HG03439 (cell line): ENCODE measurements at regions not wholly inside any gene's neighbourhood (a gene's known extent, or its start where the extent isn't known, plus 50 kb on each side); places are given as distances from the start of the nearest gene placed in this dataset.
A peak's percentile ranks its signal among the peaks of the same experiment; 100 is the strongest.

ENCODE experiments used
- ATAC-seq: cut with Tn5 transposase; IDR thresholded peaks from one replicate; pipeline ENCODE4 v1.9.1; 2021; ENCODE audit warnings: mild to moderate bottlenecking, moderate library complexity; ENCODE audit not compliant: unreplicated experiment

GRCh38 chr4:114161809-114162208 is 182.4 kb upstream of the ARSJ start:
- no peak for ATAC-seq

DNA sequence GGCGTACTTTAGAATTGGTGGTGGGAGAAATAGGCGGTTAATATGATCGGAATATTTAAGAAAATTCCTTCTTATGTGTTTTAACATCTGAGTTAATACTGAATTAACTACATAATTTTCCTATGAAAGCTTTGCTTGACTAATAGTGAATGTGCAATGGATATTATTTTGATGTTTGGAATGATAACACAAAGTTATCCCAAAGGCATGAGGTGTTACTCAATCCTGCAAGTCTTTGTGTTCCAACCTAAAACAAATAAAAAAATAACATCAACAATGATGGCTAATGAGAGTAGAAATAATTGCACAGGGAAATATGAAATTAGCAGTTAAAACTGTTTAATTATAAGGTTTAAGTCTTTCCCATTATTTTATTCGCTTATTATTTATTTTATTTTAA is 183.6 kb upstream of the ARSJ start:
- no peak for ATAC-seq

GRCh38 chr4:114173968-114174367 is 194.5 kb upstream of the ARSJ start:
- no peak for ATAC-seq

DNA sequence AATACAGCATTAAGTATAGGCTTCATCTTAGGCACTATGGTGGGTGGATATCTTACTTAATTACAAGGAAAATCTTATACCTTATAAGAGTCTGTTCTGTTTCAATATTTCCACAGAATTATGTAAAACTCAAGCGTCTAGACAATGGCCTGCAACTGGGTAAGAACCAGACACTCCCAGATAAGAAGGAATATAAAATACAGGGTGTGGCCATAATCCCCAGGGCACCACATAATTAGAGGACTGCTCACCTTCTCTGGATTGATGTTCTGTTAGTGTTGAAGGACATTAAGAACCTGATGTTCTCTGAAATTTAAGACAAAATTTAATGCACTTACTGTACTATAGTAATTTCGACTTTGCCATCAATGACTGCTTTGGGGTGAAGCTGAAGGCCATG is 198.2 kb upstream of the ARSJ start:
- no peak for ATAC-seq

- ATAC-seq, result no peak
Measured at GRCh38 chr4:114178392-114178791, 198.9 kb upstream of the ARSJ start.

DNA sequence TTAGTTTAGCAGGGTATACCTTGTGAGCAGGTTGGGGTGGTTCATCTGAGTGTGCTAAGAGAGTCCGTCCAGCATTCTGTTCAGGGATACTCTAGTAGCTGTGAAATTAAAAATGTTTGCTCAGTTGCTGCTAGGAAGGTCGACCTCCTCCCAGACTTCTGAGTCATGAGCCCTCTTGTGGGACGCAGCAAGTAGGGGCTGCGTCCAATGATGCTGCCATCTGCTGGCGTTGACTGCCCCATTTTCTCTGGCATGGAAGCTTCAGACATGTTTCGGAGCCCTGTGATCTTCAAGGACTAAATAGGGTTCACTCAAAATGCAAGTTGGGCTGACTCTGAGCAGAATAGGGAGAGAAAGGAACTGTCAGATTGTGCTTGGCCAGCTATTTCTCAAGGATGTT is 201.0 kb upstream of the ARSJ start:
- ATAC-seq, result no peak

GRCh38 chr4:114184901-114185300 is 205.5 kb upstream of the ARSJ start:
- ATAC-seq, result no peak

DNA sequence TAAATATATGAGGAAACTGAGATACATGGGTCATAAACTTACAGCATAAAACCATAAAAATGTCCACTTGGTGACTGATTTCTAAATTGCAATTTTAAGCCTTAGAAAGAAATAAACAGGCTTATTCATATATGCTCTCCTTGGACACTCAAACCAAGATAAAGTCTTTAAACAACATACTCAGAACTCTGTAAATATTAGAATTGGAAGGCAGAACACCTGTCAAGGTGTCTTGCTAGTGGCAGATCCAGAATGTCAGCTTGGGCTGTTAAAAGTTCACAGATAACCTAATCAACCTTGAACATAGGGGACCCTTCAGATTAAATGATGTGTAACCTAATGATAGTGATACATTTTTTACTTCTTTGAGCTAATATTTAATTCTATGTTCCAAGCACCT is 208.1 kb upstream of the ARSJ start:
- no peak for ATAC-seq

DNA sequence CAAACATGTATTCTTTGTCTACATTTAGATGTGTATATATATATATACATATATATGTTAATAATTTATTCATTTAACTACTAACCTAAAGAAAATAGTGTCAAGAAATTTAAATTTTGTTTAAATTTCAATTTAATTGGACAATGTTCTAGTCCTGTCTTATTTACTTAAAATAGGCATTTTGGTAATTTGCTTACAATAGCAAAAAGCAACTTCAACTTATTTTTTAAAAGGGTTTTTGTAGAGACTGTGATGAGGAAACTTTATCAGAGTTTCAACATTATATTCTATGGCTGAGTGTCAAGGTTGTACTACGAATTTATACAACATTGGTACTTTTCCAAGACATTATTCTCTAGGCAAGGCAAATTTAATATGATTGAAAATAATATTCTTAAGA is 212.0 kb upstream of the ARSJ start:
- ATAC-seq, result no peak

DNA sequence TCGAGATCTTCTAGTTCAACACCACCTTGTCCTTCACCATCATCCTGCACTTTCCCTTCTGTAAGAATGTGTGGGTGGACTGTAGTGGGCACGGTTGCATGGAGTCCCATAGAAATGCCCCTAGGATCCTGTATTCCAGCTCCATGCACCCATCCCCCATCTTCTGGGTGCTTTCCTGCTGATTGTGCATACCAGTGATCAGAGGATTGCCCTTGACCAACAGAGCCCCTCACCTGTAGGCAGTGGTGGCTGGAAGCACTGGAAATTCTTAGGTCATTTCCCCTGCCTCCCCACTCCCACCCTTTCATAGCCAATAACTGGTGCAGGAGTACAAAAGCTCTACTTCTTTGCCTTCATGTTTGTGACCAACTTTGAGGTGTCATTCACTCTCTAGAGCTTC is 213.4 kb upstream of the ARSJ start:
- no peak for ATAC-seq

- no peak for ATAC-seq
Measured at GRCh38 chr4:114193624-114194399, 214.4 kb upstream of the ARSJ start.

DNA sequence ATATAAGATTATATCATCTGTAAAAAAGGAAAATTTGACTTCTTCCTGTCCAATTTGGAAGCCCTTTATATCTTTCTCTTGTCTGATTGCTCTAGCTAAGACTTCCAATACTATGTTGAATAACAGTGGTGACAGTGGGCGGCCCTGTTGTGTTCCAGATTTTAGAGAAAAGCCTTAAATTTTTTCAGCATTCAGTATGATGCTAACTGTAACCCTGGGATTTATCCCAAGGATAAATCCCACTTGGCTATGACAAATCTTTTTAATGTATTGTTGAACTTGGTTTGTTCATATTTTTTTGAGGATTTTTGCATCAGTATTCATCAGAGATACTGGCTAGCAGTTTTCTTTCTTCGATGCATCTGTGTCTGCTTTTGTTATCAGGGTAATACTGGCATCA is 217.2 kb upstream of the ARSJ start:
- no peak for ATAC-seq

DNA sequence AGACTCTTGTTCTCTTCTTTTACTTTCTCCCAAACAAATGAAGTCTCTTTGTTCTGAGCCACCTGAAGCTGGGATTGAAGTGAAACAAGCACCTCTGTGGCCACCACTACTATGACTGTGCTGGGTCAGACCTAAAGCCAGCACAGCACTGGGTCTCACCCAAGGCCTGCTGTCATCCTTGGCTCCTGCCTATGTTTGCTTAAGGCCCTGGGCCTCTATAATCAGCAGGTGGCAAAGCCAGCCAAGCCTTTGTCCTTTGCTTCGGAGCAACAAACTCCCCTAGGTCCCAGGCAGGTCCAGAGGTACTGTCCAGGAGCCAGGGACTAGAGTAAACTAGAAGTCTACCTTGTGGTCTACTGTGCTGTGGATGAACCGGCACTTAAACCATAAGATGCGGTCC is 220.6 kb upstream of the ARSJ start:
- ATAC-seq, result no peak

DNA sequence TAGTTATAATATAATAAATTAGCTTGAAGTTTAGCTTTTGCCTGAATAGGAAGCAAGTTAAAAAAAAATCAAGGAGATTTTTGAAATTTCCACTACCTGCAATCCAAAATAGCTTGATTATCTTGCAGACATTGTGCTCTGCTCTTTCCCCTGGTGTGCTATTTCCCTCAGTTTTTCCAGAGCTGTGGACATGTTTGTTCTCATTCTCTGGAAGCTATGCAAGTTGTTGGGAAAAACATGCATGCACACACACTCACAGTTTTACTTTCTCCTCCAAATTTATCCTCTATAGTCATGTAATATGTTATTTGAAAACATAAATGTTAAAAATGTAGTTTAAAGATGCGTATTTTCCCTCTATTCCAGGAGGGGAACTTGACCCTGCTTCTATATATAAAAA is 225.8 kb upstream of the ARSJ start:
- no peak for ATAC-seq

DNA sequence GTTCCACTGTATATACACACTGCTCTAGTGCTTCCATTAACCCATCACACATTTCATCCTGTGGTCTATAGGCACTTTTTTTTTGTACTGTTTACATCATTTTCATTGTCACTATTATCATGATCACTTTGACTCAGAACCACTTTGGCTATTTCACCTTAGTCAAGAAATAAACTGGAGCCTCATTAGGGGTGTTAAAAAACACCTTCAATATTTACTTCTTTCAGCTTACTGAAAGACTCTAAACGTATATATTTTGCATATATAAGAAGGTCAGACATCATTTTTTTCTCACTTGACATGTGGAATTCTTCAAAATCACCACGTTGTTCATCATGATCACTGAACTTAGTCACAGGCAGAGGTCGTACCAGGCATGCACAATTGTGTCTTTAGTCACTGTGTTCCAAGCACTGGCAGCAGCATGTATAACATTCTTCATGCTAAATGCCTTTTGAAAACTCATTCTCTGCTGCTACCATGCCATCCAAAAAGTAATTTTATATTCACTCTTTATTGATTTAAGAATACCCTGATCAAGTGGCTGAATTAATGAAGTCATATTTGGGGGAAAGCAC is 229.2 kb upstream of the ARSJ start:
- ATAC-seq, result no peak

GRCh38 chr4:114209584-114209983 is 230.1 kb upstream of the ARSJ start:
- ATAC-seq, result no peak

DNA sequence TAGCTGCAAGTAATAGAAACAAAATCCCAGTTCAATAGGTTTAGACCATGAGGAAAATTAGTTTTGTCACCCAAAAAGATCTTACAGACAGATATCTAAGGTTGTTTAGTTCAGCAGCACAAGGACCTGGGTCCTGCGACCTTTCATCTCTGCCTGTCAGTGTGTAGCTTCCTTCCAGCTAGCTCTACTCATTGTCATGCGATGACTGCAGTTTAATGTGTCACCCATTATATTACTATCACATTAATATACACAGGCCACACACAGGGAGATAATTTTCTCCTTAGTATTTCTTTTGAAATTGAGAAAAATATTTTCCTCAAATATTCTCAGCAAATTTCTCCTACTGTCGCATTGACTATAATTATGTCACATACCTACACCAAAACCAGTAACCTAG is 232.1 kb upstream of the ARSJ start:
- ATAC-seq, result no peak

DNA sequence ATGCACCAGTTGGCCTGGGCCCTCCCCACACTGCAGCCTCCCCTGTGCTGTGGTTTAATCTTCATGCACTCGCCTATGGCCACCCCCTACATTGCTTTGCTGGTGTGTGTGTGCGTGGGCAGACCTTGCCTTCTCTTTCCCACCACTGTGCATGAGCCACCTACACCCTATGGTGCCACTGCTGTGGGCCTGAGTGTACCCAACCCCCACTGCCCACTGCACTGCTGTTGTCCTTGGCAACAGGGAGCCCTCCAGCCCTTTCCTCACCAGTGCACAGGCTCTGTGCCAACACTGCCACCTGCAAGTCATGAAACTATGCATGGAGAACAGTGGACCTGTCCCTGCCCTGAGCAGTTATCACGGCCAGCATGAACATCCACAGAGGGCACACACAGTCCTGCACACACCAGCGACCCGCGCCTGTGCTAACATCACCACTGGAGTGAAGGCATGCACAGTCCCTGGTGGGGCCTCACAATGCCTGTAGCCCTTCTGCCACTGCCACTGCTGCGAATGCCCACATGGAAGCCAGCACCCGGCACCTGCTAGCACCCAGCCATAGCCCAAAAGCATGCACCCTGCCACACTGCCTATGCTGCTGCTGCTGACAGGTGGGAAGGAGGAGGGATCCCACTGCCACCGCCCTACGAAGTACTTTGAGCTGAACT is 237.8 kb upstream of the ARSJ start:
- no peak for ATAC-seq

GRCh38 chr4:114223580-114223979 is 244.1 kb upstream of the ARSJ start:
- ATAC-seq, result no peak

GRCh38 chr4:114225436-114225835 is 246.0 kb upstream of the ARSJ start:
- ATAC-seq, result no peak

DNA sequence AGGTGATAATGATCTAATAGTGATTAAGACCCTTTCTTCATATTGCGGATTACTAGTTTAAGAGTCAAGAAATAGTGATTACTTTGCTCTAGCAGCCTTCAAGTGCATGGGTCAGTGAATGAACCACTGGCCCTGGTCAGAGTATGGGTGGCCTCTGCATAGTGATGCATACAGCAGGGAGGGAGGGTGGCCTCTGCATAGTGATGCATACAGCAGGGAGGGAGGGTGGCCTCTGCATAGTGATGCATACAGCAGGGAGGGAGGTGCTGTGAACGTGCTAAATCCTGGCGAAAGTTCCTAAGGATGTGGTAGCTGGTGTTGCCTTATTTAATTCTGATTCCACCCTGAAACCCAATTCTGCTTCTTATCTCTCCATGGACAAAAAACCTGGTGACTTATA is 246.7 kb upstream of the ARSJ start:
- no peak for ATAC-seq

GRCh38 chr4:114226968-114227760 is 247.7 kb upstream of the ARSJ start:
- ATAC-seq, result peak; percentile 95
